Osteoblast (primary cell): ENCODE measurements at regions not wholly inside any gene's neighbourhood (a gene's known extent, or its start where the extent isn't known, plus 50 kb on each side); places are given as distances from the start of the nearest gene placed in this dataset.

ENCODE experiments used
- DNase-seq: peaks from one replicate; pipeline ENCODE4 v3.0.0; 2011; ENCODE audit warnings: low spot score, mixed read lengths; ENCODE audit not compliant: insufficient read length; ENCODE audit errors: missing footprints
- H2AFZ ChIP-seq: 2 replicates; pipeline ENCODE4 v1.6.0; 2011; ENCODE audit warnings: mild to moderate bottlenecking, low read length
- H3K27ac ChIP-seq: 2 replicates; pipeline ENCODE4 v1.5.1; 2011; ENCODE audit warnings: mild to moderate bottlenecking, low read depth, low read length, moderate library complexity
- H3K27me3 ChIP-seq: 2 replicates; pipeline ENCODE4 v1.6.0; 2012; ENCODE audit warnings: mild to moderate bottlenecking, control low read depth, inconsistent platforms, low read length, moderate library complexity; ENCODE audit not compliant: insufficient read depth
- H3K36me3 ChIP-seq: 2 replicates; pipeline ENCODE4 v1.5.1; 2011; ENCODE audit warnings: mild to moderate bottlenecking, low read length, control low read depth, moderate library complexity; ENCODE audit not compliant: insufficient read depth
- H3K4me1 ChIP-seq: 2 replicates; pipeline ENCODE4 v1.5.1; 2011; ENCODE audit warnings: mild to moderate bottlenecking, low read length, control low read depth, moderate library complexity; ENCODE audit not compliant: insufficient read depth
- H3K4me2 ChIP-seq: 2 replicates; pipeline ENCODE4 v1.6.0; 2011; ENCODE audit warnings: mild to moderate bottlenecking, low read length; ENCODE audit not compliant: insufficient read depth
- H3K4me3 ChIP-seq: fragments of 200-600 bp; sonication (generic); 3 replicates; pipeline ENCODE4 v1.5.1; 2012; ENCODE audit warnings: mild to moderate bottlenecking, low read length, inconsistent platforms; ENCODE audit not compliant: insufficient read depth
- H3K79me2 ChIP-seq: 2 replicates; pipeline ENCODE4 v1.6.0; 2012; ENCODE audit warnings: mild to moderate bottlenecking, low read length, control low read depth, inconsistent platforms; ENCODE audit not compliant: insufficient read depth
- H3K9me3 ChIP-seq: 2 replicates; pipeline ENCODE4 v1.5.1; 2011; ENCODE audit warnings: low read depth, low read length, control low read depth
- H4K20me1 ChIP-seq: 2 replicates; pipeline ENCODE4 v1.6.0; 2012; ENCODE audit warnings: mild to moderate bottlenecking, low read length, control low read depth; ENCODE audit not compliant: insufficient read depth
- TF ChIP-seq, protein P1 (sequence below): IDR thresholded peaks from 2 replicates; pipeline ENCODE4 v1.5.1; 2011; ENCODE audit warnings: mild to moderate bottlenecking, low read depth, low read length, moderate library complexity; ENCODE audit errors: extremely low read depth

DNA sequence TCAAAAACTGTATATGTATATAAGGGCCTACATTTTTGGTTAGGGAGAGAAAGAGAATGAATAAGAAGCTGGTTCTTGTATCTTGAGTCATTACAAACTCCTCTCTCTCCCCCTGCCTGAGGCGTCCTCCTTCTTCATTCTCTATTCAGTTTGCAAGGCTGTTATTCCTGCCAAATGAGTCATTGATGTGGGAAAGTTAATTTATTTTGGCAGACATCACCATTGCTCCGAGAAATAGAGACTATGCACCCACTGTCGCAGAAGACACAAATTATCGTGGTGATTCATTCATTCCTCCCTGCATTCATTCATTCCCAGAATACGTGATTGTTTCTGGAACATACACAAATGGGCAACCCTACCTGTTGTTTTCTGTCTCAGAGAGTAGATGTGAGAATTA lies 112.5 kb upstream of the MED13L start:
- TF ChIP-seq, protein P1, sequence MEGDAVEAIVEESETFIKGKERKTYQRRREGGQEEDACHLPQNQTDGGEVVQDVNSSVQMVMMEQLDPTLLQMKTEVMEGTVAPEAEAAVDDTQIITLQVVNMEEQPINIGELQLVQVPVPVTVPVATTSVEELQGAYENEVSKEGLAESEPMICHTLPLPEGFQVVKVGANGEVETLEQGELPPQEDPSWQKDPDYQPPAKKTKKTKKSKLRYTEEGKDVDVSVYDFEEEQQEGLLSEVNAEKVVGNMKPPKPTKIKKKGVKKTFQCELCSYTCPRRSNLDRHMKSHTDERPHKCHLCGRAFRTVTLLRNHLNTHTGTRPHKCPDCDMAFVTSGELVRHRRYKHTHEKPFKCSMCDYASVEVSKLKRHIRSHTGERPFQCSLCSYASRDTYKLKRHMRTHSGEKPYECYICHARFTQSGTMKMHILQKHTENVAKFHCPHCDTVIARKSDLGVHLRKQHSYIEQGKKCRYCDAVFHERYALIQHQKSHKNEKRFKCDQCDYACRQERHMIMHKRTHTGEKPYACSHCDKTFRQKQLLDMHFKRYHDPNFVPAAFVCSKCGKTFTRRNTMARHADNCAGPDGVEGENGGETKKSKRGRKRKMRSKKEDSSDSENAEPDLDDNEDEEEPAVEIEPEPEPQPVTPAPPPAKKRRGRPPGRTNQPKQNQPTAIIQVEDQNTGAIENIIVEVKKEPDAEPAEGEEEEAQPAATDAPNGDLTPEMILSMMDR = no peak
- no peak overlapping the region for H3K4me3 ChIP-seq
- no peaks in the 10 kb centered on the region for H3K79me2 ChIP-seq
- H4K20me1 ChIP-seq = no peaks in the 10 kb centered on the region
- DNase-seq = peak; percentile 88
- H3K9me3 ChIP-seq = peaks cover 7% of the 10 kb centered on the region
- no peaks in the 10 kb centered on the region for H3K36me3 ChIP-seq
- H3K27me3 ChIP-seq = no peaks in the 10 kb centered on the region
- peaks cover 28% of the 10 kb centered on the region for H3K4me1 ChIP-seq
- H3K4me2 ChIP-seq = peak overlapping the region; percentile 21
- H2AFZ ChIP-seq = no peak overlapping the region
- H3K27ac ChIP-seq = peak overlapping the region; percentile 71

DNA sequence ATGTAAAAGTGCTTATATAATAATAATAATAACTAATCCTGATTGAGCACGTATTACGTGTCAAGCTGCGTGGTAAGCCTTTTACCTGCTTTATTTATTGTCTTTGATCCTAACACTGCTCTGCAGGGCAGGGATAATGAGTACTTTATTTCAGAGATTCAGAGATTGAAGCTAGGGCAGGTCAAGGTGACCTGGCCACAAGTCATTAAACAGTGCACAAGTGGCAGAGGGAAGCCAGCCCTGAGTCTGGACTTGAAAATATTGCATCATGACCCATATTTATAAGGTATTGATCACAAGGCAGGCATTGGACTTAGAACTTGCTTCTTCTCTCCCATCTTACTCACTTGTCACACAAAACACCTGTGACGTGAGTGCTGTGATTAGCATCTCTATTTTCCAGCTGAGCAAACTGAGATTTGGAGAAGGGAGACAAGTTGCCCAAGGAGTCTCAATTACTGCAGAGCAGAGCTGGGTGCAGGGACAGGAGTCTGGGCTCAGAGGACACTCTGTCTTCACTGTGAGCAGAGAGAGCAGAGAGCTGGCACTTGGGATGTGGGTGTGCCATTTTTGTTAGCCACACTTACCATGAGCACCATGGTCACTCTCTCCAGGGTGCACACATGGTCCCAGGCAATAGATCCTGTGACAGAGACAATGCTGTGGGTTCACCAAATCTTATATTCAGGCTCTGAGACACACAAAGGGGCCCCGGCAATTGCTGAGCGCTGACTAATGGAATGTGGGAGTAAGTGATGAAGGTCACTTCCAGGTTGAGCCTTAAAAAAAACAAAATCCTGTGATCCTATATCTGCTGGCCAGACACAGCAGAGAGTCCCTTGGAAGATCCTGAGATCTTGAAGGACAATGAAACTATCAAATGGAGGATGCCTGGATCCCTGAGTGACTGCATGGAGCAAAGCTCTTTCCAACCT lies 113.2 kb upstream of the MED13L start:
- no peak for DNase-seq
- TF ChIP-seq, protein P1 = no peak
- no peak overlapping the region for H2AFZ ChIP-seq
- no peaks in the 10 kb centered on the region for H3K36me3 ChIP-seq
- peak overlapping the region; percentile 71 for H3K27ac ChIP-seq
- H3K4me3 ChIP-seq = no peak overlapping the region
- H4K20me1 ChIP-seq = no peaks in the 10 kb centered on the region
- H3K9me3 ChIP-seq = peaks cover 7% of the 10 kb centered on the region
- no peak overlapping the region for H3K4me2 ChIP-seq
- peaks cover 23% of the 10 kb centered on the region for H3K4me1 ChIP-seq
- H3K27me3 ChIP-seq = no peaks in the 10 kb centered on the region
- H3K79me2 ChIP-seq = no peaks in the 10 kb centered on the region

DNA sequence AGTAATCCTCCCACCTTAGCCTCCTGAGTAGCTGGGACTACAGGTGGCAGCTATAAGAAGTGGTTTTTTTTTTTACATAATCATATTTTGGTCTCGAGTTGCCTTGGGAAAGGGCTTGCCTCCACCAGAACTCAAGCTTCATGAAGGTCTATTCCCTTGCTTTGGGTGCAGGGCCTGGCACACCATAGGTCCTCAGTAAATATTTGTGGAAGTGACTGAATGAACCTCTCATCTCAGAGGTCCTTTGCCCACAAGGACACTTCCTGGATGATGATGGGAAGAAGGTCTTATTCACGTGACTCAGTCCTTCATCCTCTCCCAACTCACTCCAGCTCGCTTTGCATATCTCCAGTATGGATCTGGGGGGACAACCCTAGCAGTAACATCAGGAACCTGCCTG lies 114.0 kb upstream of the MED13L start:
- Histone ChIP-seq H2AFZ (no peak overlapping the region), H3K4me3 (no peak overlapping the region), H3K36me3 (no peaks in the 10 kb centered on the region), H3K9me3 (peaks cover 7% of the 10 kb centered on the region), H3K27ac (no peak overlapping the region), H4K20me1 (no peaks in the 10 kb centered on the region), H3K4me1 (peaks cover 23% of the 10 kb centered on the region), H3K79me2 (no peaks in the 10 kb centered on the region), H3K4me2 (no peak overlapping the region), H3K27me3 (no peaks in the 10 kb centered on the region)
- TF ChIP-seq, protein P1 = no peak
- DNase-seq = no peak

DNA sequence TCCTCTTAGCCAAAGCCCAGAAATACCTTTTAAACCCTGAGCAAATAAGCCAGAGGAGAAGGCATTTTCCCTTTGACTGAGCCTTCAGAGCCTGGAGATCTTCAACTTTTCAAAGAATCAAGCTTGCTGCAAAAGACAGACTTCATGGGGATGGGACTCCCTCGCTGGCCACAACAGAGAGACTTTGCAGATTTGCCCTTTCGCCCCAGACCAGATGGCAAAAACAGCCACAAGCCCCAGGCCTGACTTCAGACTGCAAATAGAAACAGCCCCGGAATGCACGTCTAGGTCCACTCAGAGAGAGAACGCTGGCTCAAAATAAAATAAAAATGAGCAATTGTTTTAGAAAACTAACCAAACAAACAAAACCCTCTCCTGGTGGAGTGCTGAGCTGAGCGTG lies 114.6 kb upstream of the MED13L start:
- Histone ChIP-seq H2AFZ (no peak overlapping the region), H3K4me2 (no peak overlapping the region), H3K9me3 (peaks cover 7% of the 10 kb centered on the region), H3K4me1 (peaks cover 23% of the 10 kb centered on the region), H3K79me2 (no peaks in the 10 kb centered on the region), H3K27me3 (no peaks in the 10 kb centered on the region), H3K4me3 (no peak overlapping the region), H4K20me1 (no peaks in the 10 kb centered on the region), H3K27ac (no peak overlapping the region), H3K36me3 (no peaks in the 10 kb centered on the region)
- DNase-seq = peak; percentile 13
- TF ChIP-seq, protein P1 = no peak
